ENCODE measurements at regions not wholly inside any gene's neighbourhood (a gene's known extent, or its start where the extent isn't known, plus 50 kb on each side); places are given as distances from the start of the nearest gene placed in this dataset.

GRCh38 chr3:160616311-160616710, 50.9 kb upstream of the KPNA4 start:
- TF ChIP-seq, protein P1, sequence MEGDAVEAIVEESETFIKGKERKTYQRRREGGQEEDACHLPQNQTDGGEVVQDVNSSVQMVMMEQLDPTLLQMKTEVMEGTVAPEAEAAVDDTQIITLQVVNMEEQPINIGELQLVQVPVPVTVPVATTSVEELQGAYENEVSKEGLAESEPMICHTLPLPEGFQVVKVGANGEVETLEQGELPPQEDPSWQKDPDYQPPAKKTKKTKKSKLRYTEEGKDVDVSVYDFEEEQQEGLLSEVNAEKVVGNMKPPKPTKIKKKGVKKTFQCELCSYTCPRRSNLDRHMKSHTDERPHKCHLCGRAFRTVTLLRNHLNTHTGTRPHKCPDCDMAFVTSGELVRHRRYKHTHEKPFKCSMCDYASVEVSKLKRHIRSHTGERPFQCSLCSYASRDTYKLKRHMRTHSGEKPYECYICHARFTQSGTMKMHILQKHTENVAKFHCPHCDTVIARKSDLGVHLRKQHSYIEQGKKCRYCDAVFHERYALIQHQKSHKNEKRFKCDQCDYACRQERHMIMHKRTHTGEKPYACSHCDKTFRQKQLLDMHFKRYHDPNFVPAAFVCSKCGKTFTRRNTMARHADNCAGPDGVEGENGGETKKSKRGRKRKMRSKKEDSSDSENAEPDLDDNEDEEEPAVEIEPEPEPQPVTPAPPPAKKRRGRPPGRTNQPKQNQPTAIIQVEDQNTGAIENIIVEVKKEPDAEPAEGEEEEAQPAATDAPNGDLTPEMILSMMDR (IDR thresholded peaks at IDR 0.05): no peak
- TF ChIP-seq POLR2A (IDR thresholded peaks at IDR 0.05): no peak
